Activated naive CD8-positive, alpha-beta T cell treated with anti-CD3 and anti-CD28 coated beads, Interleukin-2, amount 50 U/mL, for 24 hours (primary cell): ENCODE measurements at regions not wholly inside any gene's neighbourhood (a gene's known extent, or its start where the extent isn't known, plus 50 kb on each side); places are given as distances from the start of the nearest gene placed in this dataset.

ENCODE experiments used
- ATAC-seq: fragments of 150-1000 bp; cut with Tn5 transposase; one replicate; pipeline ENCODE4 v1.10.0; 2021
- DNase-seq: peaks from one replicate; pipeline ENCODE4 v3.0.0; 2021
- H3K27ac Mint-ChIP-seq: one replicate; pipeline ENCODE4 v1.8.0; 2021; ENCODE audit warnings: mild to moderate bottlenecking, mixed read lengths
- H3K27me3 Mint-ChIP-seq: one replicate; pipeline ENCODE4 v1.8.0; 2021; ENCODE audit warnings: mixed read lengths
- H3K36me3 Mint-ChIP-seq: one replicate; pipeline ENCODE4 v1.8.0; 2021; ENCODE audit warnings: low read depth, mixed read lengths
- H3K4me1 Mint-ChIP-seq: one replicate; pipeline ENCODE4 v1.8.0; 2021; ENCODE audit warnings: mixed read lengths
- H3K4me3 Mint-ChIP-seq: one replicate; pipeline ENCODE4 v1.8.0; 2021; ENCODE audit warnings: mild to moderate bottlenecking, moderate library complexity, mixed read lengths
- H3K9me3 Mint-ChIP-seq: one replicate; pipeline ENCODE4 v1.8.0; 2021; ENCODE audit warnings: mixed read lengths

DNA sequence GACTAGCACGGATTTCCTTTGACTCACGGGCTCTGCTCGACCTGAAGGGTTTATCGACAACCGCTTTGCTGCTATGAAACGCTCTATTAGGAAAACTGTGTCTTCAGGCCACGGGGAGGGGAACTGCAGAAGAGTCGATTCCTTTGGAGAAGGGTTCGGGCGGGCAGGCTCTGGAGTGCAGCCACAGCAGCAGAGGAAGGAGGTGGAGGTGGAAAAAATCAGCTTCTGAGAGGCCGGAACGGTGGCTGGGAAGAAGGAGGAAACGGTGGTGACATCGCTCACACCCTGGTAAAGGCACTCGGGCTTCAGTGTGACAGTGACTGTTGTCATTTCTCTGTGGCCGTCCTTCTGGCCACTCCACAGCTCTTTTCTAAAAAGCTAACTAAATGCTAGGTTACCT lies 64.6 kb upstream of the MGMT start:
- Mint-ChIP-seq H3K9me3 (no peaks in the 10 kb centered on the region), H3K36me3 (no peaks in the 10 kb centered on the region), H3K27me3 (no peaks in the 10 kb centered on the region), H3K27ac (no peak overlapping the region), H3K4me3 (no peak overlapping the region), H3K4me1 (no peaks in the 10 kb centered on the region)
- ATAC-seq (no peak), DNase-seq (no peak)

DNA sequence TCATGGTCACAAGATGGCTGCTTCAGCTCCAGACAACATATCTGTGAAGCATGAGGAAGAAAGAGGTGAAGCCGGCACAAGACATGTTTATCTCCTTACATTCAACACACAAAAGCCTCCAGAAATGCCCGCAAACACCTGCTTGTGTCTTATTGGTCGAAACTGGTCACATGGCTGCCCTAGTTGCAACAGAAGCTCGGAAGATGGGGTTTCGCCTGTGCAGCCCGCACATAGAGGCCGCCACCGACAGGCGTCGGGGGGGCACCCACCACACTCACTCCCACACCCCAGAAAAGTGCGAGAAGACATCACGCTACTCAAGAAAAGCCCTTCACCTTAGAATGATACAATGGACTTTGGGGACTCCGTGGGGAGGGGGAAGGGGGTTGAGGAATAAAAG lies 63.0 kb upstream of the MGMT start:
- DNase-seq (no peak), ATAC-seq (no peak)
- H3K4me3 Mint-ChIP-seq, result no peak overlapping the region
- no peaks in the 10 kb centered on the region for H3K4me1 Mint-ChIP-seq
- no peaks in the 10 kb centered on the region for H3K27me3 Mint-ChIP-seq
- H3K27ac Mint-ChIP-seq, result no peak overlapping the region
- no peaks in the 10 kb centered on the region for H3K9me3 Mint-ChIP-seq
- H3K36me3 Mint-ChIP-seq, result no peaks in the 10 kb centered on the region

DNA sequence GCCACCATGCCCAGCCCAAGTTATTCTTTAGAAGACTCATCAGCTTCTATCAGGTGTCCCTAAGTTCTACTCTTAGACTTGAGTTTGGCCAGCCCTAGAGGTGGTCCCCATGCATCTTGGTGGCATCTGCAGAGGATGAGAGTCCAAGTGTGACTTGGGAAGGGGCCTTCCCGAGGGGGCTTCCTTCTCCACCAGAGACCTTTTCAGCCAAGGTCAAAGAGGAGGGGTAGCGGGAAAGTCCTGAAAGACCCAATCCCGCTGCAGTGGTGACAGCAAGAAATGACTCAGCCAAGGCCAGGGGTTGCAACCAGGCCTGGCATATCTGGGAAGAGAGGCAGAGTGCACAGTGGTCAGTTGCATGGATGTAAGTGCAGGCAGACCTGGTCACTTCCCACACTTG lies 61.7 kb upstream of the MGMT start:
- H3K36me3 Mint-ChIP-seq, result no peaks in the 10 kb centered on the region
- H3K27ac Mint-ChIP-seq, result no peak overlapping the region
- H3K27me3 Mint-ChIP-seq, result no peaks in the 10 kb centered on the region
- no peaks in the 10 kb centered on the region for H3K9me3 Mint-ChIP-seq
- no peak for ATAC-seq
- no peak overlapping the region for H3K4me3 Mint-ChIP-seq
- H3K4me1 Mint-ChIP-seq, result no peaks in the 10 kb centered on the region
- DNase-seq, result no peak

DNA sequence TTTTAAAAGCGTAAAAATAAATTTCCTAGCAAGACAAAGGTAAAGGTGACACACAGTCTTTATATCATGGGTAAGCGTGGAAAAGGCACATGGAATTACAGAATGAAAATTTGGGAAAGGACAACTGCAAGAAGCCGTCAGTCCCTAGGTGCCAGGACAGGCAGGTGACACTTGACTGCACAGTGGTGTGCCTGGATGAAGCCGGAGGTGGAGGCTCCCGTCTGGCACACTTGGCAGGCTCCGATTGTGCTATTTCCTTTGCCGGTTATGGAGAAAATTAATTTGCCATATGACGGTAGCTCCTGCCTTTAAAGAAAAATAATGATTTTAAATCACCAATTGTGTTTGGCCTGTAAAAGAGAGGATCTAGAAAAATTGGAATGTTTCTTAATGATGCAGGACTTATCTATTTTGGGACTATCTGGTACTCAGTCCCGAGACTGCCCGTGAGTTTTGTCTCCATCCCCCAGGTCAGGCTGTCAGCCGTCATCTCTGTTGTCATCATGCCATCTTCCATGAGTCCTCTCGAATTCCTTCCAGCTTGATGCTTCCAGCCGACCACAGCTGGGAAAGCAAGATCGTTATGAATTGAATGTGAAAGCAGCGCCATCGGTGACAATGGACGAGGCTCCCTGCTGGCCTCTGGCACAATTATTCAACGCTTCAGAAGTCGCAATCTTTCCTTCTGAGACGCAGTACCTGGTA lies 56.2 kb upstream of the MGMT start:
- no peak overlapping the region for H3K27ac Mint-ChIP-seq
- no peaks in the 10 kb centered on the region for H3K4me1 Mint-ChIP-seq
- H3K36me3 Mint-ChIP-seq, result no peaks in the 10 kb centered on the region
- no peak for DNase-seq
- H3K9me3 Mint-ChIP-seq, result no peaks in the 10 kb centered on the region
- ATAC-seq, result no peak
- H3K4me3 Mint-ChIP-seq, result no peak overlapping the region
- no peaks in the 10 kb centered on the region for H3K27me3 Mint-ChIP-seq

DNA sequence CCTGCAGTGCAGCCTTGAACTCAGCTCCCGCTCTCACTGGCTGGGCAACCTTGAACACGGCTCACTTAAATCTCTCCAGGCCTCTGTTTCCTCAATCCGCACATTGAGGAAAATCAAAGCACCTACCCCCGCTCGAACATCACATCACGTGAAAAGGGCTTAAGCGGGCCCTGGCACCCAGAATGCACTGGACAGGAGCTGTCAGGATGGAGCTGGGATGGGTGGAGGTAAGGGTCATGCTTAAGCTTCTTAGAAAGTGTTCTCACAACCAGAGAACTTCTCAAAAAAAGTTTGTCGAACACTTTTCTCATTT lies 55.7 kb upstream of the MGMT start:
- H3K9me3 Mint-ChIP-seq, result no peaks in the 10 kb centered on the region
- DNase-seq, result no peak
- no peaks in the 10 kb centered on the region for H3K27me3 Mint-ChIP-seq
- no peaks in the 10 kb centered on the region for H3K4me1 Mint-ChIP-seq
- H3K27ac Mint-ChIP-seq, result no peak overlapping the region
- H3K36me3 Mint-ChIP-seq, result no peaks in the 10 kb centered on the region
- no peak overlapping the region for H3K4me3 Mint-ChIP-seq
- no peak for ATAC-seq

DNA sequence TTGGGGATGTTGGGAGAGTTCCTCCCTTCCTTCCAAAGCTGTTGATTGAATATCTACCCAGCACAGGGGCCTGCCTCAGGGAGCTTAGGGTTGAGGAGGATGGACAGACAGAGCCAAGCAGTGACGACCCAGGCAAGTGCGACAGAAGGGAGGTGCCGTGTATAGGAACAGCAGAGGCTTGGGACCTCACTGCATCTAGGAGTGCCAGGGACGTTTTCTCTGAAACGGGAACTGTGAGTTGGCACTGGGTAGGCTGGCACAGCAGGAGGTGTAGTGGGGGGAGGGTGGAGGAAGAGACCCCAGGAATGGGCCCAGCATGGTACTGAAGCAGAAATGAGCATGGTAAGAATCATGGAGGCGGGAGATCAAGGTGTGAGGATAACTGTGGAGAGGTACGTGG lies 55.3 kb upstream of the MGMT start:
- no peaks in the 10 kb centered on the region for H3K27me3 Mint-ChIP-seq
- H3K9me3 Mint-ChIP-seq, result no peaks in the 10 kb centered on the region
- no peak for ATAC-seq
- H3K4me3 Mint-ChIP-seq, result no peak overlapping the region
- no peaks in the 10 kb centered on the region for H3K36me3 Mint-ChIP-seq
- no peaks in the 10 kb centered on the region for H3K4me1 Mint-ChIP-seq
- DNase-seq, result no peak
- no peak overlapping the region for H3K27ac Mint-ChIP-seq

DNA sequence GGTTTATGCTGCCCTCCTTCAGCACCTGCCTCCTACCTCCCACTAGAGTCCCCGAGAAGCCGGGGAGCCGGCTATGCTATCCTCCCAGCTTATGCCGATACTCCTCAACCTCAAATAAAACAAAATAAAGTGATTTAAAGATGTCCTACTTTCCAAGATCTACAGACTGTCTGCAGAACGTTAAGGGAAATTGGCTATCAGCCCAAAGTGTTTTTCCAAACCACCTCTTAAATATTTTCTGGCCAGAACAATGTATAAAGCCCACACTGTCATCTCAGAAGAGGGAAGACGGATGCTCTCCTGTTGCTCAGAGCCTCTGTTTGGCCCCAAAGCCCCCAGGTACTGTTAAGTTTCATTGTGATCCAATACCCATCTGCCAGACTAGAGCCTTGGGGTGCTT lies 54.0 kb upstream of the MGMT start:
- DNase-seq (no peak), ATAC-seq (no peak)
- H3K4me3 Mint-ChIP-seq, result no peak overlapping the region
- H3K9me3 Mint-ChIP-seq, result no peaks in the 10 kb centered on the region
- peaks cover 3% of the 10 kb centered on the region for H3K27me3 Mint-ChIP-seq
- H3K36me3 Mint-ChIP-seq, result no peaks in the 10 kb centered on the region
- no peaks in the 10 kb centered on the region for H3K4me1 Mint-ChIP-seq
- H3K27ac Mint-ChIP-seq, result no peak overlapping the region

DNA sequence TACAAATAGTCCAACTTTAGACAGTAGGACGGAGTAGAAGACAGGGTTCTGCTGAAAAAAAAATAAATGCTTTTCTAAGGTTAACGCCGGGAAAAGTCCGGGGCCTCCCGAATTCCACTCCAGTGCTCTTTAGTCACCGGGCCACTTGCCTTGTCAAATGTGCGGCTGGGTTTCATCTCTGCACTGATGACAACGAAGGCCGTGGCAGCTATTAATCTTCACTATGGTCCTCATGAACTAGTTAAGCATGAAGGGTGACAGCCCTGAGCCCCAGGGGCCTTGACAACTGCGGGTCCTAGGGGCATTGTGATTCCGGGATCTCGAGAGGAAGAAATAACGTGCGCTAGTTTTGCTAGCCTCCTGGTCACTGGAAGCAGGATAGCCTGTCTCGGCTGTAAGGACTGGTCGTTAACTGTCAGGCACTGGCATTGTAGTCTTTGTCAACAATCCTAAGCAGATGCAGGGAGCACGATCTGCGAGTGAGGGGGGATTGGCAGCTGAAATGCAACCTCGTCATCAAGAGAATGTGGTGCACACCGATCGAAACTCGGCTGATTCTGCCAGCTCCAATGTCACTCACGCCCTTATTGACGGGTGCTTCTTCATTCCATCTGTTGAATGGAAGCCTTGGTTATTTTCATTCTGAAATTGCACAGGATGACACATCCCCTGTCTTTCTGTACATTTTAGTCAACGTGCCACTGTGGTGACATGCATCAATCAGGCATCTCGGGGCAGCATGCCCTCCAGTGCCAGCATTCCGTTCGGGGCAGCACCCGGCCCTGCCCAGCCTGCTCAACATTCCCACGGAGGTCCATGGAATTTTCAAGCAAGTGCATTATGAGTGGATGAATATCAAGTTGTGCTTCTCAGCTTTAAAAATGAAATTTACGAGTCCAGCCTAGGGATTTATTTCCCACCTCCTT lies 51.6 kb upstream of the MGMT start:
- Mint-ChIP-seq H3K4me1 (no peaks in the 10 kb centered on the region), H3K27me3 (peaks cover 3% of the 10 kb centered on the region), H3K4me3 (no peak overlapping the region), H3K36me3 (no peaks in the 10 kb centered on the region), H3K27ac (no peak overlapping the region), H3K9me3 (no peaks in the 10 kb centered on the region)
- ATAC-seq (no peak), DNase-seq (no peak)

DNA sequence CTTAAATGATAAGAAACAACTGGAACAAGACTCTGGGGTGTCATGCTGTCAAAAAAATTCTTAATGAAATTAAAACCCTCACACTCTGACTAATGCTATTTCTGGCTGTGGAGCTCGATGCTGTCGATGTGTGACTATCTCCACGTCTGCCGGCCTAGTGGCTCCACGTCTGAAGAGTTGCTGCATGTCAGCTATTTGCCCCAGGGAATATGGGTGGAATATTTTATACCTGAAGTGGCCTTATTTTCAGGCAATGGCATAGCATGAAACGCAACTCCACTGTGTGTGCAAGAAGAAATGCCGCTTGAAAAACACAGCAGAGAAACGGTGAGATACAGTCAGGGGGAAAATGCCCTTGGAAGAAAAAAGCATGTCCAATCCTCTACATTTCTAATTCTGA lies 50.9 kb upstream of the MGMT start:
- no peak overlapping the region for H3K27ac Mint-ChIP-seq
- ATAC-seq, result no peak
- H3K9me3 Mint-ChIP-seq, result no peaks in the 10 kb centered on the region
- no peaks in the 10 kb centered on the region for H3K36me3 Mint-ChIP-seq
- no peak overlapping the region for H3K4me3 Mint-ChIP-seq
- no peak for DNase-seq
- no peaks in the 10 kb centered on the region for H3K4me1 Mint-ChIP-seq
- H3K27me3 Mint-ChIP-seq, result peaks cover 3% of the 10 kb centered on the region

DNA sequence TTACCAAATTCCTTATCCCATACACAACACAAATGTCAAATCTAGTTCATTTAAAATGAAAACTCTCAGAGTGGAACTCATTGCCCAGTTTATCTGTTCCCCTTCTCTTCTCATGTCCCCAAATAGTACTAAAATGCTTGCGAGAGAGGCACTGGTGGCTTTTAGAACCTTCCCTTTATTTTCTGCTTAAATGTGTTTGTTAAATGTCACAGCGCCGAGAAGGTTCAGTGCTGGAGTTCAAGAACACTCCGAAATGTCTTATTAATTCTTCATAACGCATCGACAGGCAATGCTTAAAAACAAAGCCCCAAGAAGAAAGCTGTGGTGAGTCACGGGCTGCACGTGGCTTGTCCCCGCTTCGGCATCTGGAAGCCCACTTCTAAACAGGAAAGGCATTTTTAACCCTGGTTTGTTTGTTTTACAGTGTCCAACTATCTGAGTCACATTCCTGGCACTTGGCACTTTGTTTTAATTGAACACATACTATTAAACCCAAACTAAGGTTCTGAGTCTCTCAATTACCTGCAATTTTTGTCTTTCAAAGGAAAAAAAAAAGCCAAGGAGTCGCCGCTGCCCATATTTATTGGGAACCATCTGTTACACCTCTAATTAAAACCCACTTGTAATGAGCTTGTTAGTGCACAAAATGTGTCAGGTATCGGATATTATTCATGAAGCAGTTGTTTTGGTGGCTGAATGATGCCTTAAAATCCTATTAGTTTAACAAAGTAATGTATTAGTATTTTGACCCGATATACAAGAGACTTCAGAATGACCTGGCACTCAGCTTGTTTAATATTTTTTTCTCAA lies 49.9 kb upstream of the MGMT start:
- Mint-ChIP-seq H3K27me3 (peaks cover 3% of the 10 kb centered on the region), H3K36me3 (no peaks in the 10 kb centered on the region), H3K9me3 (no peaks in the 10 kb centered on the region), H3K27ac (no peak overlapping the region), H3K4me1 (no peaks in the 10 kb centered on the region), H3K4me3 (no peak overlapping the region)
- ATAC-seq (no peak), DNase-seq (no peak)
